H1 (cell line): ENCODE measurements at regions not wholly inside any gene's neighbourhood (a gene's known extent, or its start where the extent isn't known, plus 50 kb on each side); places are given as distances from the start of the nearest gene placed in this dataset.

Source experiments
- CTCF ChIA-PET: fragments of 300-600 bp; sonication (Branson Sonifier 250); formaldehyde crosslinking; loops from one replicate; lab custom pipeline; 2021; ENCODE audit not compliant: partially characterized antibody; lab: Charles Lee
- POLR2A ChIA-PET: fragments of 300-600 bp; sonication (Branson Sonifier 250); formaldehyde crosslinking; loops from one replicate; lab custom pipeline; 2021; ENCODE audit warnings: inconsistent platforms; ENCODE audit not compliant: partially characterized antibody; lab: Charles Lee
- DNase-seq, 2 experiments: peaks; one replicate each; pipeline versions ENCODE4 v3.0.0 to v3.0.0-alpha.2; 2010 to 2022; ENCODE audit warnings: low spot score in 2 of 2, low read depth in 1 of 2, mixed read lengths in 1 of 2
- FAIRE-seq: peaks from 2 replicates; lab custom pipeline; 2011; peaks lifted over from hg19 to GRCh38; lab: Jason Lieb, UNC
- H2AFZ ChIP-seq: 2 replicates; pipeline ENCODE4 v1.8.1; 2012; ENCODE audit warnings: low read length, inconsistent platforms
- H2AK5ac ChIP-seq: 2 replicates; pipeline ENCODE4 v1.6.1; 2013; ENCODE audit warnings: low read depth, low read length
- H2BK120ac ChIP-seq: replicated peaks from 2 replicates; pipeline ENCODE3; 2013; ENCODE audit warnings: low read depth, low read length, inconsistent platforms
- H2BK12ac ChIP-seq: 2 replicates; pipeline ENCODE4 v1.6.1; 2013; ENCODE audit warnings: low read depth, low read length
- H2BK15ac ChIP-seq: 2 replicates; pipeline ENCODE4 v1.6.1; 2013; ENCODE audit warnings: low read length
- H2BK20ac ChIP-seq: 2 replicates; pipeline ENCODE4 v1.6.1; 2013; ENCODE audit warnings: low read length
- H2BK5ac ChIP-seq: 2 replicates; pipeline ENCODE4 v1.6.1; 2013; ENCODE audit warnings: low read depth, low read length
- H3K14ac ChIP-seq: 2 replicates; pipeline ENCODE4 v1.6.1; 2013; ENCODE audit warnings: inconsistent platforms; ENCODE audit not compliant: insufficient read length
- H3K18ac ChIP-seq: 2 replicates; pipeline ENCODE4 v1.6.1; 2013; ENCODE audit warnings: low read length; ENCODE audit errors: extremely low read depth
- H3K23ac ChIP-seq: 2 replicates; pipeline ENCODE4 v1.6.1; 2013; ENCODE audit warnings: inconsistent platforms; ENCODE audit not compliant: insufficient read length
- H3K23me2 ChIP-seq: 2 replicates; pipeline ENCODE4 v1.6.1; 2013; ENCODE audit warnings: low read depth, low read length
- H3K27ac ChIP-seq: 2 replicates; pipeline ENCODE4 v1.6.1; 2011; ENCODE audit warnings: low read depth, low read length, inconsistent platforms
- H3K27me3 ChIP-seq, 4 experiments: replicated peaks in 1 of 4; 1 replicate in 1 of 4; 2 replicates in 3 of 4; pipeline versions ENCODE4 v1.6.1 to v1.8.1; 2011 to 2013; ENCODE audit warnings: low read length in 3 of 4, mild to moderate bottlenecking in 3 of 4, inconsistent platforms in 2 of 4, mixed read lengths in 2 of 4, moderate library complexity in 1 of 4; ENCODE audit not compliant: control insufficient read depth in 3 of 4, insufficient read depth in 3 of 4; ENCODE audit errors: extremely low read depth in 1 of 4
- H3K36me3 ChIP-seq, 4 experiments: 2 replicates each; pipeline versions ENCODE4 v1.6.1 to v1.8.1; 2011 to 2013; ENCODE audit warnings: mild to moderate bottlenecking in 4 of 4, low read length in 3 of 4, moderate library complexity in 2 of 4, control low read depth in 1 of 4, inconsistent platforms in 1 of 4; ENCODE audit not compliant: insufficient read depth in 4 of 4, control insufficient read depth in 2 of 4
- H3K4ac ChIP-seq: replicated peaks from 2 replicates; pipeline ENCODE3; 2013; ENCODE audit warnings: low read length, low read depth, mixed read lengths, inconsistent platforms; ENCODE audit not compliant: insufficient read length
- H3K4me1 ChIP-seq, 4 experiments: replicated peaks in 1 of 4; 1 replicate in 1 of 4; 2 replicates in 3 of 4; pipeline versions ENCODE4 v1.6.1 to v1.8.1; 2011 to 2013; ENCODE audit warnings: low read length in 3 of 4, inconsistent platforms in 2 of 4, mixed read lengths in 1 of 4; ENCODE audit not compliant: insufficient read depth in 4 of 4, control insufficient read depth in 3 of 4
- H3K4me2 ChIP-seq, 2 experiments: 2 replicates each; pipeline versions ENCODE4 v1.6.1 to v1.8.1; 2011 to 2013; ENCODE audit warnings: low read depth in 2 of 2, low read length in 2 of 2, control low read depth in 1 of 2, inconsistent platforms in 1 of 2, mild to moderate bottlenecking in 1 of 2; ENCODE audit not compliant: insufficient read depth in 1 of 2
- H3K4me3 ChIP-seq, 4 experiments: fragments of 200-600, 300-600 bp in 1 of 4; sonication (generic), shearing (Covaris generic), sonication (Bioruptor Twin) in 1 of 4; 2 replicates each; pipeline versions ENCODE4 v1.5.1 to v1.8.1; 2011 to 2016; ENCODE audit warnings: low read length in 4 of 4, low read depth in 3 of 4, control low read depth in 2 of 4, inconsistent platforms in 2 of 4, mild to moderate bottlenecking in 2 of 4, mixed read lengths in 1 of 4, moderate library complexity in 1 of 4; ENCODE audit not compliant: insufficient read depth in 2 of 4; ENCODE audit errors: extremely low read depth in 1 of 4
- H3K56ac ChIP-seq: replicated peaks from 2 replicates; pipeline ENCODE3; 2013; ENCODE audit warnings: low read depth, mild to moderate bottlenecking, mixed read lengths, low read length, inconsistent platforms; ENCODE audit not compliant: insufficient read length
- H3K79me1 ChIP-seq: 2 replicates; pipeline ENCODE4 v1.6.1; 2013; ENCODE audit warnings: low read depth, low read length, control low read depth
- H3K79me2 ChIP-seq, 2 experiments: 2 replicates each; pipeline versions ENCODE4 v1.6.1 to v1.8.1; 2012 to 2013; ENCODE audit warnings: low read length in 2 of 2, mild to moderate bottlenecking in 2 of 2, inconsistent platforms in 1 of 2; ENCODE audit not compliant: insufficient read depth in 2 of 2, control insufficient read depth in 1 of 2
- H3K9ac ChIP-seq, 4 experiments: replicated peaks in 1 of 4; 1 replicate in 1 of 4; 2 replicates in 3 of 4; pipeline versions ENCODE4 v1.6.1 to v1.8.1; 2011 to 2013; ENCODE audit warnings: low read depth in 3 of 4, low read length in 3 of 4, control low read depth in 2 of 4, mild to moderate bottlenecking in 2 of 4, moderate library complexity in 2 of 4, inconsistent platforms in 1 of 4; ENCODE audit errors: extremely low read depth in 1 of 4
- H3K9me3 ChIP-seq, 2 experiments: 2 replicates each; pipeline versions ENCODE4 v1.6.1 to v1.8.1; 2012 to 2013; ENCODE audit warnings: mild to moderate bottlenecking in 2 of 2, moderate library complexity in 2 of 2, control low read depth in 1 of 2, inconsistent platforms in 1 of 2, low read depth in 1 of 2, low read length in 1 of 2, mixed read lengths in 1 of 2; ENCODE audit not compliant: insufficient read depth in 2 of 2
- H4K20me1 ChIP-seq, 2 experiments: replicated peaks in 1 of 2; 2 replicates each; pipeline versions ENCODE3 to v1.8.1; 2011 to 2013; ENCODE audit warnings: inconsistent platforms in 2 of 2, low read length in 2 of 2, mild to moderate bottlenecking in 1 of 2; ENCODE audit not compliant: insufficient read depth in 2 of 2, control insufficient read depth in 1 of 2
- H4K5ac ChIP-seq: 2 replicates; pipeline ENCODE4 v1.6.1; 2013; ENCODE audit warnings: low read length, low read depth, mixed read lengths, inconsistent platforms; ENCODE audit not compliant: insufficient read length
- H4K8ac ChIP-seq: 2 replicates; pipeline ENCODE4 v1.8.0; 2013; ENCODE audit warnings: mild to moderate bottlenecking, moderate library complexity, low read length, inconsistent platforms; ENCODE audit not compliant: insufficient read depth; ENCODE audit errors: extremely low read depth
- H4K91ac ChIP-seq: replicated peaks from 2 replicates; pipeline ENCODE3; 2013; ENCODE audit warnings: low read length, mixed read lengths, inconsistent platforms; ENCODE audit not compliant: insufficient read length
- BCL11A ChIP-seq, 2 experiments: IDR thresholded peaks; one replicate each; pipeline ENCODE4 v1.6.1; 2011; ENCODE audit warnings: low read depth in 2 of 2, low read length in 2 of 2, mild to moderate bottlenecking in 2 of 2
- BRCA1 ChIP-seq: IDR thresholded peaks from 2 replicates; pipeline ENCODE4 v1.6.1; 2012; ENCODE audit warnings: low read depth, low read length, improper control_type of control experiment
- CBX5 ChIP-seq: fragments of 300-800, 300-1000 bp; sonication (generic); IDR thresholded peaks from 2 replicates; pipeline ENCODE4 v1.7.1; 2016; ENCODE audit warnings: antibody characterized with exemption, low read length, low read depth
- EGR1 ChIP-seq: IDR thresholded peaks from 2 replicates; pipeline ENCODE4 v1.6.1; 2011; ENCODE audit warnings: low read depth, low read length, borderline replicate concordance
- HDAC6 ChIP-seq: IDR thresholded peaks from one replicate; pipeline ENCODE4 v1.7.1; 2012; ENCODE audit warnings: low read depth, mild to moderate bottlenecking, inconsistent platforms, low read length, moderate library complexity
- KDM4A ChIP-seq: IDR thresholded peaks from one replicate; pipeline ENCODE4 v1.7.1; 2012; ENCODE audit warnings: low read depth, mild to moderate bottlenecking, moderate library complexity, low read length, inconsistent platforms; ENCODE audit not compliant: severe bottlenecking
- POLR2AphosphoS5 ChIP-seq: IDR thresholded peaks from 2 replicates; pipeline ENCODE4 v1.6.1; 2011; ENCODE audit warnings: low read depth, low read length
- SIRT6 ChIP-seq: IDR thresholded peaks from one replicate; pipeline ENCODE4 v1.7.1; 2012; ENCODE audit warnings: low read length, inconsistent platforms
- SP1 ChIP-seq: IDR thresholded peaks from 2 replicates; pipeline ENCODE4 v1.6.1; 2011; ENCODE audit warnings: low read depth, low read length
- SP4 ChIP-seq: IDR thresholded peaks from 2 replicates; pipeline ENCODE4 v1.6.1; 2012; ENCODE audit warnings: low read length, inconsistent platforms
- TCF12 ChIP-seq: IDR thresholded peaks from 2 replicates; pipeline ENCODE4 v1.6.1; 2011; ENCODE audit warnings: low read depth, mild to moderate bottlenecking, low read length
- WGBS, 2 experiments: shearing (Covaris generic) in 1 of 2; methylation state at CpG; one replicate each; pipeline versions ENCODE4 v1.1.6 to v1.1.7; 2013 to 2015; ENCODE audit warnings: low lambda C conversion rate in 2 of 2, mixed read lengths in 2 of 2, inconsistent platforms in 1 of 2, low coverage in 1 of 2, missing lambda C conversion rate in 1 of 2; ENCODE audit not compliant: insufficient replicate concordance in 2 of 2, insufficient coverage in 1 of 2, insufficient read length in 1 of 2; ENCODE audit errors: extremely low coverage in 1 of 2, missing lambda C conversion rate in 1 of 2; 5-methylcytosine and 5-hydroxymethylcytosine counted together
- TF ChIP-seq, protein P1 (sequence below), 3 experiments: IDR thresholded peaks; 1 replicate in 2 of 3; 2 replicates in 1 of 3; pipeline versions ENCODE4 v1.5.1 to v1.6.1; 2011; ENCODE audit warnings: low read length in 3 of 3, mild to moderate bottlenecking in 3 of 3, inconsistent platforms in 2 of 3, low read depth in 1 of 3, moderate library complexity in 1 of 3; ENCODE audit not compliant: insufficient read depth in 1 of 3; ENCODE audit errors: control extremely low read depth in 1 of 3
- TF ChIP-seq, protein P2 (sequence below): IDR thresholded peaks from 2 replicates; pipeline ENCODE4 v1.6.1; 2011; ENCODE audit warnings: low read depth, mild to moderate bottlenecking, low read length; ENCODE audit not compliant: insufficient read depth

DNA sequence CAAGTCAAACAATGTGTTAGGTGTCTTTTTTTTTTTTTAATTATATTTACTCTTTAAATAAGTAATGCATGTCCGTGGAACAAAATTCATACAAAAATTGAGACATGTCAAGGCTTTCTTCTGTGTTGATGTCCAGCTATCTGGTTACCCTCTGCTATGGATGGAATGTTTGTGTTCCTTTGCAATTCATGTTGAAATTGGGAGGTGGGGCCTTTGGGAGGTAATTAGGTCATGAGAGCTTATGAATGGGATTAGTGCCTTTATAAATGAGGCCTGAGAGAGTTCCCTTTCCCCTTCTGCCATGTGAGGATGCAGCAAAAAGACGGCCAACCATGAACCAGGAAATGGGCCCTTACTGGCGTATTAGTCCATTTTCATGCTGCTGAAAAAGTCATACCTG, 83.1 kb upstream of the KCNG1 start:
- no peak for DNase-seq
- H4K5ac ChIP-seq = no peak overlapping the region
- no peak overlapping the region for H3K56ac ChIP-seq
- H4K20me1 ChIP-seq = no peaks in the 10 kb centered on the region
- POLR2A ChIA-PET = interaction anchor here (1.5 kb wide), 1 partner anchor 13 kb away, joined by 4 read pairs; no protein-coding TSS in a partner anchor
- H3K4me2 ChIP-seq = no peak overlapping the region
- H2AFZ ChIP-seq = no peak overlapping the region
- no peaks in the 10 kb centered on the region for H3K79me1 ChIP-seq
- no peak overlapping the region for H2BK120ac ChIP-seq
- H3K4me3 ChIP-seq = no peak overlapping the region
- H4K8ac ChIP-seq = no peak overlapping the region
- no peaks in the 10 kb centered on the region for H3K23me2 ChIP-seq
- H2AK5ac ChIP-seq = no peak overlapping the region
- no peak overlapping the region for H3K14ac ChIP-seq
- no peak overlapping the region for H3K23ac ChIP-seq
- no peak overlapping the region for H4K91ac ChIP-seq
- no peak overlapping the region for H3K18ac ChIP-seq
- H3K79me2 ChIP-seq = no peaks in the 10 kb centered on the region
- no peaks in the 10 kb centered on the region for H3K27me3 ChIP-seq
- no peak overlapping the region for H3K9ac ChIP-seq
- H2BK12ac ChIP-seq = no peak overlapping the region
- H3K9me3 ChIP-seq = no peaks in the 10 kb centered on the region
- H2BK5ac ChIP-seq = no peak overlapping the region
- no peak overlapping the region for H2BK20ac ChIP-seq
- H3K27ac ChIP-seq = no peak overlapping the region
- no peaks in the 10 kb centered on the region for H3K36me3 ChIP-seq
- CTCF ChIA-PET = interaction anchor here (2.5 kb wide), 1 partner anchor 90 kb away, joined by 5 read pairs; no protein-coding TSS in a partner anchor
- H2BK15ac ChIP-seq = no peak overlapping the region
- no peaks in the 10 kb centered on the region for H3K4me1 ChIP-seq
- no peak for FAIRE-seq
- H3K4ac ChIP-seq = no peak overlapping the region
- WGBS, 2 experiments = 86% methylated on average over 3 of the region's 3 CpGs; no CpG with 5 or more reads in 1 of the 2 experiments
- TF ChIP-seq BCL11A (IDR thresholded peaks at IDR 0.05; ENCODE audit: low read depth in 2 of 2, low read length in 2 of 2) (no peak), TCF12 (no peak), HDAC6 (no peak), POLR2AphosphoS5 (no peak), EGR1 (no peak), KDM4A (no peak), CBX5 (no peak), SP1 (no peak), SP4 (no peak), SIRT6 (no peak), BRCA1 (no peak)
- TF ChIP-seq, protein P1, sequence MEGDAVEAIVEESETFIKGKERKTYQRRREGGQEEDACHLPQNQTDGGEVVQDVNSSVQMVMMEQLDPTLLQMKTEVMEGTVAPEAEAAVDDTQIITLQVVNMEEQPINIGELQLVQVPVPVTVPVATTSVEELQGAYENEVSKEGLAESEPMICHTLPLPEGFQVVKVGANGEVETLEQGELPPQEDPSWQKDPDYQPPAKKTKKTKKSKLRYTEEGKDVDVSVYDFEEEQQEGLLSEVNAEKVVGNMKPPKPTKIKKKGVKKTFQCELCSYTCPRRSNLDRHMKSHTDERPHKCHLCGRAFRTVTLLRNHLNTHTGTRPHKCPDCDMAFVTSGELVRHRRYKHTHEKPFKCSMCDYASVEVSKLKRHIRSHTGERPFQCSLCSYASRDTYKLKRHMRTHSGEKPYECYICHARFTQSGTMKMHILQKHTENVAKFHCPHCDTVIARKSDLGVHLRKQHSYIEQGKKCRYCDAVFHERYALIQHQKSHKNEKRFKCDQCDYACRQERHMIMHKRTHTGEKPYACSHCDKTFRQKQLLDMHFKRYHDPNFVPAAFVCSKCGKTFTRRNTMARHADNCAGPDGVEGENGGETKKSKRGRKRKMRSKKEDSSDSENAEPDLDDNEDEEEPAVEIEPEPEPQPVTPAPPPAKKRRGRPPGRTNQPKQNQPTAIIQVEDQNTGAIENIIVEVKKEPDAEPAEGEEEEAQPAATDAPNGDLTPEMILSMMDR (IDR thresholded peaks at IDR 0.05; ENCODE audit: control extremely low read depth in 1 of 3, insufficient read depth in 1 of 3, low read depth in 1 of 3, low read length in 3 of 3) = no peak
- TF ChIP-seq, protein P2, sequence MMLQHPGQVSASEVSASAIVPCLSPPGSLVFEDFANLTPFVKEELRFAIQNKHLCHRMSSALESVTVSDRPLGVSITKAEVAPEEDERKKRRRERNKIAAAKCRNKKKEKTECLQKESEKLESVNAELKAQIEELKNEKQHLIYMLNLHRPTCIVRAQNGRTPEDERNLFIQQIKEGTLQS = no peak
